Activated T-cell treated with anti-CD3 and anti-CD28 coated beads, Interleukin-2, amount 50 U/mL, for 72 hours (primary cell): ENCODE measurements at regions not wholly inside any gene's neighbourhood (a gene's known extent, or its start where the extent isn't known, plus 50 kb on each side); places are given as distances from the start of the nearest gene placed in this dataset.

ENCODE experiments used
- ATAC-seq, 2 donors: fragments of 150-1000 bp; cut with Tn5 transposase; replicated peaks in 1 of 2; 2 replicates each; pipeline ENCODE4 v1.10.0; 2021; ENCODE audit warnings: moderate library complexity in 2 of 2, mild to moderate bottlenecking in 1 of 2
- DNase-seq, 2 donors: peaks; one replicate each; pipeline ENCODE4 v3.0.0; 2021 to 2022; ENCODE audit warnings: mixed read lengths in 1 of 2
- H3K27ac Mint-ChIP-seq: one replicate; pipeline ENCODE4 v1.8.0; 2022; ENCODE audit warnings: mild to moderate bottlenecking, moderate library complexity, mixed read lengths
- H3K27me3 Mint-ChIP-seq: one replicate; pipeline ENCODE4 v1.8.0; 2022; ENCODE audit warnings: low read depth, mixed read lengths
- H3K36me3 Mint-ChIP-seq, 2 donors: one replicate each; pipeline ENCODE4 v1.8.0; 2022; ENCODE audit warnings: mixed read lengths in 2 of 2, mild to moderate bottlenecking in 1 of 2; ENCODE audit not compliant: insufficient read depth in 2 of 2
- H3K4me1 Mint-ChIP-seq: one replicate; pipeline ENCODE4 v1.8.0; 2022; ENCODE audit warnings: low read depth, mixed read lengths
- H3K4me3 Mint-ChIP-seq, 2 donors: one replicate each; pipeline ENCODE4 v1.8.0; 2022; ENCODE audit warnings: mild to moderate bottlenecking in 2 of 2, mixed read lengths in 2 of 2, moderate library complexity in 2 of 2
- H3K9me3 Mint-ChIP-seq, 2 donors: one replicate each; pipeline ENCODE4 v1.8.0; 2022; ENCODE audit warnings: mixed read lengths in 2 of 2

- H3K27me3 Mint-ChIP-seq, result no peaks in the 10 kb centered on the region
Observed at GRCh38 chr5:99664972-99665371, 736.2 kb upstream of the CHD1 start.

GRCh38 chr5:99651298-99651697, 722.5 kb upstream of the CHD1 start:
- DNase-seq, result no peak
- Mint-ChIP-seq H3K36me3 (no peaks in the 10 kb centered on the region), H3K4me1 (no peaks in the 10 kb centered on the region), H3K27me3 (no peaks in the 10 kb centered on the region), H3K27ac (no peak overlapping the region), H3K9me3 (peaks cover 3 to 4% of the 10 kb centered on the region in 2 donors), H3K4me3 (no peak overlapping the region)
- no peak for ATAC-seq

More at GRCh38 chr5:99664972-99665371, 736.2 kb upstream of the CHD1 start:
- DNase-seq (no peak), ATAC-seq (no peak)
- Mint-ChIP-seq H3K27ac (no peak overlapping the region), H3K4me3 (no peak overlapping the region), H3K36me3 (no peaks in the 10 kb centered on the region), H3K9me3 (peaks cover 0 to 5% of the 10 kb centered on the region in 2 donors), H3K4me1 (no peaks in the 10 kb centered on the region)

GRCh38 chr5:99646011-99646647, 717.3 kb upstream of the CHD1 start:
- H3K27me3 Mint-ChIP-seq, result no peaks in the 10 kb centered on the region
- no peak for ATAC-seq
- H3K4me1 Mint-ChIP-seq, result no peaks in the 10 kb centered on the region
- H3K9me3 Mint-ChIP-seq, result peaks cover 3 to 4% of the 10 kb centered on the region in 2 donors
- H3K4me3 Mint-ChIP-seq, result no peak overlapping the region
- no peak for DNase-seq
- H3K27ac Mint-ChIP-seq, result no peak overlapping the region
- H3K36me3 Mint-ChIP-seq, result no peaks in the 10 kb centered on the region

GRCh38 chr5:99644822-99645221, 716.0 kb upstream of the CHD1 start:
- ATAC-seq, result no peak
- H3K36me3 Mint-ChIP-seq, result no peaks in the 10 kb centered on the region
- H3K4me1 Mint-ChIP-seq, result no peaks in the 10 kb centered on the region
- H3K27me3 Mint-ChIP-seq, result no peaks in the 10 kb centered on the region
- H3K9me3 Mint-ChIP-seq, result peaks cover 3 to 4% of the 10 kb centered on the region in 2 donors
- H3K4me3 Mint-ChIP-seq, result no peak overlapping the region
- no peak for DNase-seq
- no peak overlapping the region for H3K27ac Mint-ChIP-seq

GRCh38 chr5:99640646-99641045, 711.8 kb upstream of the CHD1 start:
- H3K4me1 Mint-ChIP-seq, result no peaks in the 10 kb centered on the region
- H3K36me3 Mint-ChIP-seq, result no peaks in the 10 kb centered on the region
- no peaks in the 10 kb centered on the region for H3K27me3 Mint-ChIP-seq
- DNase-seq, result no peak
- H3K4me3 Mint-ChIP-seq, result no peak overlapping the region
- ATAC-seq, result no peak
- H3K9me3 Mint-ChIP-seq, result peaks cover 3 to 4% of the 10 kb centered on the region in 2 donors
- no peak overlapping the region for H3K27ac Mint-ChIP-seq

GRCh38 chr5:99639905-99640304, 711.1 kb upstream of the CHD1 start:
- H3K36me3 Mint-ChIP-seq, result no peaks in the 10 kb centered on the region
- H3K9me3 Mint-ChIP-seq, result peaks cover 2 to 5% of the 10 kb centered on the region in 2 donors
- H3K27me3 Mint-ChIP-seq, result no peaks in the 10 kb centered on the region
- H3K27ac Mint-ChIP-seq, result no peak overlapping the region
- H3K4me3 Mint-ChIP-seq, result no peak overlapping the region
- H3K4me1 Mint-ChIP-seq, result no peaks in the 10 kb centered on the region
- ATAC-seq, result no peak
- DNase-seq, result no peak

- no peak overlapping the region for H3K27ac Mint-ChIP-seq
- H3K4me1 Mint-ChIP-seq, result no peaks in the 10 kb centered on the region
- no peaks in the 10 kb centered on the region for H3K27me3 Mint-ChIP-seq
- ATAC-seq (no peak), DNase-seq (no peak)
- no peak overlapping the region for H3K4me3 Mint-ChIP-seq
- peaks cover 4 to 10% of the 10 kb centered on the region in 2 donors for H3K9me3 Mint-ChIP-seq
- H3K36me3 Mint-ChIP-seq, result no peaks in the 10 kb centered on the region
Observed at GRCh38 chr5:99636663-99637062, 707.9 kb upstream of the CHD1 start.

GRCh38 chr5:99621772-99622681, 693.2 kb upstream of the CHD1 start:
- Mint-ChIP-seq H3K9me3 (peaks cover 3 to 8% of the 10 kb centered on the region in 2 donors), H3K36me3 (peaks cover 0 to 1% of the 10 kb centered on the region in 2 donors), H3K27ac (no peak overlapping the region), H3K4me1 (no peaks in the 10 kb centered on the region), H3K27me3 (no peaks in the 10 kb centered on the region), H3K4me3 (no peak overlapping the region)
- DNase-seq (no peak), ATAC-seq (no peak)

GRCh38 chr5:99617335-99617734, 688.5 kb upstream of the CHD1 start:
- no peaks in the 10 kb centered on the region for H3K36me3 Mint-ChIP-seq
- H3K27me3 Mint-ChIP-seq, result no peaks in the 10 kb centered on the region
- no peak for DNase-seq

GRCh38 chr5:99614888-99615287, 686.1 kb upstream of the CHD1 start:
- no peak overlapping the region for H3K27ac Mint-ChIP-seq
- no peak for ATAC-seq
- peaks cover 2 to 3% of the 10 kb centered on the region in 2 donors for H3K9me3 Mint-ChIP-seq
- H3K36me3 Mint-ChIP-seq, result no peaks in the 10 kb centered on the region
- no peaks in the 10 kb centered on the region for H3K27me3 Mint-ChIP-seq
- DNase-seq, result no peak
- no peaks in the 10 kb centered on the region for H3K4me1 Mint-ChIP-seq
- no peak overlapping the region for H3K4me3 Mint-ChIP-seq

More at GRCh38 chr5:99617335-99617734, 688.5 kb upstream of the CHD1 start:
- Mint-ChIP-seq H3K9me3 (peaks cover 2 to 3% of the 10 kb centered on the region in 2 donors), H3K4me1 (no peaks in the 10 kb centered on the region), H3K4me3 (no peak overlapping the region), H3K27ac (no peak overlapping the region)
- ATAC-seq, result no peak

GRCh38 chr5:99607124-99607523, 678.3 kb upstream of the CHD1 start:
- no peak for ATAC-seq
- Mint-ChIP-seq H3K4me3 (no peak overlapping the region), H3K27ac (no peak overlapping the region)

GRCh38 chr5:99605904-99606303, 677.1 kb upstream of the CHD1 start:
- Mint-ChIP-seq H3K27me3 (no peaks in the 10 kb centered on the region), H3K27ac (no peak overlapping the region), H3K36me3 (no peaks in the 10 kb centered on the region), H3K9me3 (no peaks in the 10 kb centered on the region), H3K4me1 (no peaks in the 10 kb centered on the region), H3K4me3 (no peak overlapping the region)
- DNase-seq (no peak), ATAC-seq (no peak)

More at GRCh38 chr5:99607124-99607523, 678.3 kb upstream of the CHD1 start:
- no peaks in the 10 kb centered on the region for H3K36me3 Mint-ChIP-seq
- H3K4me1 Mint-ChIP-seq, result no peaks in the 10 kb centered on the region
- H3K27me3 Mint-ChIP-seq, result no peaks in the 10 kb centered on the region
- DNase-seq, result no peak
- H3K9me3 Mint-ChIP-seq, result no peaks in the 10 kb centered on the region

- Mint-ChIP-seq H3K27ac (no peak overlapping the region), H3K27me3 (no peaks in the 10 kb centered on the region), H3K36me3 (no peaks in the 10 kb centered on the region), H3K4me1 (no peaks in the 10 kb centered on the region), H3K9me3 (peaks cover 1 to 4% of the 10 kb centered on the region in 2 donors), H3K4me3 (no peak overlapping the region)
- DNase-seq (no peak), ATAC-seq (no peak)
Observed at GRCh38 chr5:99600952-99601351, 672.1 kb upstream of the CHD1 start.
